GM20000 (cell line): ENCODE measurements at regions not wholly inside any gene's neighbourhood (a gene's known extent, or its start where the extent isn't known, plus 50 kb on each side); places are given as distances from the start of the nearest gene placed in this dataset.
"Not testable (repeated sequence)": the region's sequence is repeated elsewhere in the genome, so short reads cannot be mapped to it uniquely, and the experiment has no call there.

ENCODE experiments used
- DNase-seq: peaks from one replicate; pipeline ENCODE4 v3.0.0; 2012; ENCODE audit warnings: low spot score
- CTCF ChIP-seq: IDR thresholded peaks from 2 replicates; pipeline ENCODE4 v1.5.1; 2012; ENCODE audit warnings: mild to moderate bottlenecking, control low read depth; ENCODE audit errors: extremely low read depth, missing control alignments

DNA sequence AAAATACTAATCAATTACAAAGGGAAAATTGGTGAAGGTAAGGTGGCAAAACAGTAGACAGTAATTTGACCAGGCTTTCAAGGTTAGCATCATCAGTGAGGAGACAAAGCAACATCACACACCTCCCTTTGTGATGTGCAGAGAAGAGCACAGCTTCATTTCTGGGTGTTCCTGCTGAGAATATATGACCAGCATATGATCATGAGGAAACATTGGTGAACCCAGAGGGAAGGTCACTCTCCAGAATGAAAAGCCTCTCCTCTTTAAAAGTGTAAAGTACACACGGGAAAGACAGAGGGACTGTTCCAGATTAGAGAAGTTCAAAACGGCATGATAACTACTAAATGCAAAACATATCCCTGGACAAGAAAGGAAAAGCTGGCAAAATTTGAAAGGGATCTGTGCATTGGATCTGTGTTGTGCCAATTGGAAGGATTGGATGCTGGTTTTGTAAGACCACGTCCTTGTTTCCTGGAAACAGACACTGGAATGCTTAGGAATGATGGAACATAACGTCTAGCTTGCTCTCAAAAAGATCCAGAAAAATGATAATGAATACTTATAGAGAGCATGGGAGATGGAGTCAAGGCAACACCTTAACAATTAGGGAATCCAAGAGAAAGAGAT is 80.6 kb upstream of the MITF start:
- no peak for DNase-seq
- TF ChIP-seq CTCF, result no peak

- DNase-seq, result not testable (repeated sequence)
These were observed 82.2 kb upstream of the MITF start for GRCh38 chr3:69657030-69657429.

DNA sequence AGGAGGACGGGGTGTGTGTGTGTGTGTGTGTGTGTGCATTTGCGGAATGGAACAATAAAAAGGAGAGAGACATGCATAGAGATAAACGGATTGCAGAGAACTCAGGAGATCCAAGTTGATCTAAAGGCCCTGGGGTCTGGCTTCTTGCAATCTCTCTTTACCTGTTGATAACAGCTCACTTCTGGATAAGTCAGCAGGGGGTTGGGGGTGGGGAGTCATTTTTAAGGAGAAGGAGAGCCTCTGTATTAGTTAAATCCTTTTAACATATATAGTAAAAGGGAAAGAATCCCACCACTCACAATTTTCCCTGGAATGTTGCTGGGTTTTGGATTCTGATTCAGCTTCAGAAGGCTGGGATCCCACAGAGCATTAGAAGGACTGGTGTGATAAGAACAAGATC is 87.5 kb upstream of the MITF start:
- TF ChIP-seq CTCF, result no peak

DNA sequence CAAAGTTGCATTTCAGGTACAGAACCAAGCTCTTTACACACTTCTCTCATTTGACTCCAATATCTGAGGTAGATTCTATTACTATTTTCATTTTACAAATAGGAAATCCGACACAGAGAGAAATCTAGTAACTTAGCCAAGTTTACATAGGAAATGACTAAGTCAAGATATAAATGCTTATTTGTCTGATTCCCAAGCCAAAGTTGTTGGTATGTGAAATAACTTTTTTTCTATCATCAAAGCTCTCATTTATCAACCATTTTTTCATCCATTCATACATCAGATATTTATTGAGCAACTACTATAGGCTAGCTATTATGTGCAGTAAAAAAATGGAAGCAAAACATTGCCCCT is 89.2 kb upstream of the MITF start:
- DNase-seq, result no peak
- TF ChIP-seq CTCF, result no peak

More for the DNA sequence above, 87.5 kb upstream of the MITF start:
- no peak for DNase-seq

- peak; percentile 0 for DNase-seq
- TF ChIP-seq CTCF, result no peak
These were observed 89.9 kb upstream of the MITF start for GRCh38 chr3:69649120-69650065.

DNA sequence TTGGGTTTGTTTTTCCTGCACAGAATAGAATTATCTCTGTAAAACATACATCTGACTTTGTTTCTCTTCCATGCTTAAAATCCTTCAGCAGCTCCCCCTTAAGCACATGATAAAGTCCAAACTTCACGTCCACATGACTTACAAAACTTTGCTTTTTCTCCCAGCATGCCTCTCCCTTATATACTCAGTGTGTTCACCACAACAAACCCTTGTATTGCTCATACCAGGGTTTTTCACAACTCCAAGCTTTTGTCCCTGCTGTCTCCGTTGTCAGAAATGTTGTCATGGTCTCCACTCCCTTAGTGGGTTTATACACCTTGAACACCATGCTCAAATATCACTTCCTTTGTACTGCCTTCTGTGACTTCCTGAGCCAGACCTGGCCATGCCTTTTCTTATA is 91.1 kb upstream of the MITF start:
- no peak for TF ChIP-seq CTCF
- peak; percentile 1 for DNase-seq

DNA sequence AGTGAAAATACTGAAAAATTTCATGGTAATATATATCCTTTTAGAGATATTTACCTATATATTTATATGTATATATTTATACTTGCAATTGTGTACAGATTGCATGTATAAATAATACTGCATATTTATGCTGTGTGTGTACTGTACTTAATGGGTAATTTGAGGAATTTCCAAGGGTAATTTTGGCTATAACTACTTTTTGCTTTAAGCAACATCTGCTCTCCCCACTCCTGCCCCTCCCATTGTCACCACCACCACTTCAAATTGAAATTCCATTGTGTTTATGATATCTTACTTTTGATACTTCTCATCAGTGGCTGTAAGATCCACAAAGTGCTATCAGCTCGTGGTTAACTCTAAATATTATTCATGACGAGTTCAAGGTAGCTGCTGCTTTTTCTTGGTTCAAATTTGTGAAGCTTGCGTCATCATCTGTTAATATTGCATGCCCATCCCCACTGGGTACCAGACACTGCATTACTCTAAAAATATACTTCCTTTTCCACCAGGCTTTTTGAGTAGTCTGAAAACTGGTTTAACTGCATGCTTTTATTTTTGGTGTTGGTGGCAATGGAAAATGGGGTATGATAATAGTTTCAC is 91.7 kb upstream of the MITF start:
- peak; percentile 2 for DNase-seq
- TF ChIP-seq CTCF, result no peak
